ENCODE measurements at regions not wholly inside any gene's neighbourhood (a gene's known extent, or its start where the extent isn't known, plus 50 kb on each side); places are given as distances from the start of the nearest gene placed in this dataset.
A peak's percentile ranks its signal among the peaks of the same experiment; 100 is the strongest.

GRCh38 chr3:106025151-106025722 is 156.4 kb upstream of the CBLB start:
- ATAC-seq, result no peak
- H3K36me3 ChIP-seq (ENCODE audit: insufficient read depth), result no peaks in the 10 kb centered on the region
- Mint-ChIP-seq H3K27me3 (ENCODE audit: insufficient read depth, low read depth, poor library complexity) (no peaks in the 10 kb centered on the region), H3K4me3 (no peak overlapping the region), H3K36me3 (ENCODE audit: low read depth) (no peaks in the 10 kb centered on the region), H3K27ac (no peak overlapping the region), H3K4me1 (peaks cover 2% of the 10 kb centered on the region; the same call in 1 of the 3 replicates), H3K9me3 (no peaks in the 10 kb centered on the region)
- no peak overlapping the region for H3K27ac ChIP-seq (ENCODE audit: low read depth)
- H4K20me1 ChIP-seq (replicated peaks; ENCODE audit: insufficient read depth), result no peaks in the 10 kb centered on the region
- H2AFZ ChIP-seq, result peak overlapping the region; percentile 70
- no peak overlapping the region for H3K4me2 ChIP-seq
- DNase-seq (ENCODE audit: low spot score), result no peak
- TF ChIP-seq ZNF114 (CRISPR knock-in tag; IDR thresholded peaks at IDR 0.05), result no peak
- no peak for TF ChIP-seq JUNB (IDR thresholded peaks at IDR 0.05; ENCODE audit: unreplicated experiment)
- TF ChIP-seq ETS1 (IDR thresholded peaks at IDR 0.05), result no peak
- no peak for TF ChIP-seq NANOG (IDR thresholded peaks at IDR 0.05; ENCODE audit: borderline replicate concordance)
- TF ChIP-seq EZH2phosphoT487 (IDR thresholded peaks at IDR 0.05; ENCODE audit: unreplicated experiment), result no peak
- no peak for TF ChIP-seq STAT1 (IDR thresholded peaks at IDR 0.05; ENCODE audit: unreplicated experiment)
- TF ChIP-seq REST (IDR thresholded peaks at IDR 0.05; ENCODE audit: unreplicated experiment), result no peak
- TF ChIP-seq ZNF462 (CRISPR knock-in tag; IDR thresholded peaks at IDR 0.05), result no peak
- no peaks in the 10 kb centered on the region for H3K4me1 ChIP-seq (ENCODE audit: insufficient read depth)
- no peaks in the 10 kb centered on the region for H3K9me2 ChIP-seq (ENCODE audit: insufficient read depth)
- H3K79me2 ChIP-seq (replicated peaks; ENCODE audit: insufficient read depth), result no peaks in the 10 kb centered on the region
- H3K4me3 ChIP-seq, result no peak overlapping the region
- H3F3A ChIP-seq (replicated peaks; ENCODE audit: low read depth), result no peaks in the 10 kb centered on the region
- no peaks in the 10 kb centered on the region for H3K27me3 ChIP-seq (ENCODE audit: insufficient read depth)

Data from GM23338 (cell line).